ENCODE measurements at regions not wholly inside any gene's neighbourhood (a gene's known extent, or its start where the extent isn't known, plus 50 kb on each side); places are given as distances from the start of the nearest gene placed in this dataset.

GRCh38 chr2:88919087-88919738 lies 227.7 kb downstream of the RPIA start:
- Histone ChIP-seq H3K27ac (ENCODE audit: control insufficient read depth, insufficient read depth) (no peak overlapping the region), H3K4me3 (no peak overlapping the region), H3K27me3 (replicated peaks in 1 of 2; ENCODE audit: control insufficient read depth in 2 of 2, insufficient read depth in 2 of 2, low read length in 1 of 2) (no peaks in the 10 kb centered on the region), H3K9me3 (replicated peaks; ENCODE audit: control insufficient read depth, insufficient read depth, low read length) (no peaks in the 10 kb centered on the region), H3K4me2 (ENCODE audit: control insufficient read depth, insufficient read depth) (no peak overlapping the region), H3K4me1 (ENCODE audit: control insufficient read depth, insufficient read depth, low read length) (no peaks in the 10 kb centered on the region), H3K36me3 (ENCODE audit: control insufficient read depth in 2 of 2, insufficient read depth in 2 of 2, low read length in 1 of 2) (no peaks in the 10 kb centered on the region), H3K79me2 (ENCODE audit: control insufficient read depth, insufficient read depth, low read length) (no peaks in the 10 kb centered on the region), H3K9ac (ENCODE audit: control insufficient read depth, insufficient read depth, low read length) (no peak overlapping the region), H2AFZ (ENCODE audit: control insufficient read depth, low read depth, low read length) (no peak overlapping the region), H4K20me1 (ENCODE audit: control insufficient read depth, insufficient read depth) (no peaks in the 10 kb centered on the region)
- BruUV-seq (replicated peaks) = no TSS peak
- SMC1A ChIA-PET (ENCODE audit: uncharacterized antibody, unreplicated experiment) = interaction anchor here (1.6 kb wide), 1 partner anchor 39 kb away, joined by 8 read pairs; no protein-coding TSS in a partner anchor
- TF ChIP-seq BCL11A (IDR thresholded peaks at IDR 0.05; ENCODE audit: low read depth, low read length) (no peak), MEF2A (IDR thresholded peaks at IDR 0.05; ENCODE audit: insufficient read depth, low read depth, low read length) (no peak), WRNIP1 (IDR thresholded peaks at IDR 0.05; ENCODE audit: borderline replicate concordance, low read depth, low read length) (no peak), MYC (IDR thresholded peaks at IDR 0.05; ENCODE audit: insufficient read depth, insufficient read length, insufficient replicate concordance, low read length, severe bottlenecking) (no peak), CEBPB (IDR thresholded peaks at IDR 0.05; ENCODE audit: borderline replicate concordance in 1 of 2, low read depth in 2 of 2, low read length in 2 of 2) (no peak), USF2 (IDR thresholded peaks at IDR 0.05; ENCODE audit: borderline replicate concordance, low read depth, low read length) (no peak), RAD21 (IDR thresholded peaks at IDR 0.05; ENCODE audit: insufficient read depth, low read depth, low read length) (0 out of 2 replicates have a peak, but pooled peaks have one; percentile 27), CTCF (IDR thresholded peaks at IDR 0.05 in 2 of 3, conservative IDR thresholded peaks at IDR 0.05 in 1 of 3; ENCODE audit: control insufficient read depth in 2 of 3, extremely low read depth in 1 of 3, insufficient read depth in 1 of 3, low read depth in 3 of 3, low read length in 3 of 3) (peak; percentile 33 to 42 (median 38); a peak in 4 of 6 replicates), POU2F2 (IDR thresholded peaks at IDR 0.05; ENCODE audit: borderline replicate concordance, low read depth, low read length) (no peak), IKZF1 (conservative IDR thresholded peaks at IDR 0.05) (no peak), TAF1 (IDR thresholded peaks at IDR 0.05; ENCODE audit: borderline replicate concordance, low read depth, low read length) (no peak), RUNX3 (IDR thresholded peaks at IDR 0.05; ENCODE audit: low read length) (no peak), IRF5 (IDR thresholded peaks at IDR 0.05; ENCODE audit: borderline replicate concordance) (no peak), MYB (IDR thresholded peaks at IDR 0.05; ENCODE audit: borderline replicate concordance, low read depth, low read length) (no peak), SREBF1 (IDR thresholded peaks at IDR 0.05; ENCODE audit: low read length) (no peak), SREBF2 (IDR thresholded peaks at IDR 0.05; ENCODE audit: low read length) (no peak), STAT3 (IDR thresholded peaks at IDR 0.05; ENCODE audit: low read depth, low read length) (no peak), ZNF24 (IDR thresholded peaks at IDR 0.05) (no peak), SMAD1 (IDR thresholded peaks at IDR 0.05; ENCODE audit: low read depth, partially characterized antibody) (no peak), SMC3 (IDR thresholded peaks at IDR 0.05; ENCODE audit: borderline replicate concordance, low read length) (peak; percentile 50; the same call in 1 of the 2 replicates)
- FAIRE-seq = no peak
- POLR2A ChIA-PET = no interaction called here
- CTCF ChIA-PET = interaction anchor here (1.5 to 1.6 kb wide), 2 partner anchors 15 to 39 kb away, joined by 6 to 12 read pairs; no protein-coding TSS in a partner anchor
- ATAC-seq = no peak
- in situ Hi-C loops (cut with MboI) (no loop called here), intact Hi-C loops (cut with micrococcal nuclease; ENCODE audit: unreplicated experiment) (loop anchor here (1.0 kb wide), 1 partner anchor 39 kb away; no protein-coding TSS in a partner anchor)
- WGBS (ENCODE audit: insufficient coverage, insufficient replicate concordance, low lambda C conversion rate, missing lambda C conversion rate) = 40% methylated on average over 7 of the region's 7 CpGs
- no peak for DNase-seq (ENCODE audit: low read depth, low spot score)
- RAD21 ChIA-PET (ENCODE audit: unreplicated experiment) = no interaction called here
